Mucosa of rectum (tissue), 2 donors: ENCODE measurements at regions not wholly inside any gene's neighbourhood (a gene's known extent, or its start where the extent isn't known, plus 50 kb on each side); places are given as distances from the start of the nearest gene placed in this dataset.

Experiments
- H3K27ac ChIP-seq, 2 donors: one replicate each; pipeline ENCODE4 v1.7.0; 2013; ENCODE audit warnings: inconsistent platforms in 2 of 2, low read depth in 2 of 2, low read length in 2 of 2
- H3K27me3 ChIP-seq, 2 donors: one replicate each; pipeline ENCODE4 v1.7.0; 2013; ENCODE audit warnings: low read length in 2 of 2; ENCODE audit not compliant: control insufficient read depth in 2 of 2, insufficient read depth in 2 of 2
- H3K36me3 ChIP-seq, 2 donors: one replicate each; pipeline ENCODE4 v1.7.0; 2013; ENCODE audit warnings: low read length in 2 of 2; ENCODE audit not compliant: control insufficient read depth in 2 of 2, insufficient read depth in 2 of 2
- H3K4me1 ChIP-seq, 2 donors: one replicate each; pipeline ENCODE4 v1.7.0; 2013; ENCODE audit warnings: low read length in 2 of 2, mild to moderate bottlenecking in 1 of 2; ENCODE audit not compliant: control insufficient read depth in 2 of 2, insufficient read depth in 2 of 2
- H3K4me3 ChIP-seq, 2 donors: one replicate each; pipeline ENCODE4 v1.7.0; 2013; ENCODE audit warnings: low read length in 2 of 2
- H3K9ac ChIP-seq, 2 donors: one replicate each; pipeline ENCODE4 v1.7.0; 2013; ENCODE audit warnings: low read length in 2 of 2, low read depth in 1 of 2, mild to moderate bottlenecking in 1 of 2
- H3K9me3 ChIP-seq, 2 donors: one replicate each; pipeline ENCODE4 v1.7.0; 2013; ENCODE audit warnings: low read length in 2 of 2; ENCODE audit not compliant: control insufficient read depth in 2 of 2
- donor health status: healthy.
- donor health status: Normal muscosa, but diverticular disease.

DNA sequence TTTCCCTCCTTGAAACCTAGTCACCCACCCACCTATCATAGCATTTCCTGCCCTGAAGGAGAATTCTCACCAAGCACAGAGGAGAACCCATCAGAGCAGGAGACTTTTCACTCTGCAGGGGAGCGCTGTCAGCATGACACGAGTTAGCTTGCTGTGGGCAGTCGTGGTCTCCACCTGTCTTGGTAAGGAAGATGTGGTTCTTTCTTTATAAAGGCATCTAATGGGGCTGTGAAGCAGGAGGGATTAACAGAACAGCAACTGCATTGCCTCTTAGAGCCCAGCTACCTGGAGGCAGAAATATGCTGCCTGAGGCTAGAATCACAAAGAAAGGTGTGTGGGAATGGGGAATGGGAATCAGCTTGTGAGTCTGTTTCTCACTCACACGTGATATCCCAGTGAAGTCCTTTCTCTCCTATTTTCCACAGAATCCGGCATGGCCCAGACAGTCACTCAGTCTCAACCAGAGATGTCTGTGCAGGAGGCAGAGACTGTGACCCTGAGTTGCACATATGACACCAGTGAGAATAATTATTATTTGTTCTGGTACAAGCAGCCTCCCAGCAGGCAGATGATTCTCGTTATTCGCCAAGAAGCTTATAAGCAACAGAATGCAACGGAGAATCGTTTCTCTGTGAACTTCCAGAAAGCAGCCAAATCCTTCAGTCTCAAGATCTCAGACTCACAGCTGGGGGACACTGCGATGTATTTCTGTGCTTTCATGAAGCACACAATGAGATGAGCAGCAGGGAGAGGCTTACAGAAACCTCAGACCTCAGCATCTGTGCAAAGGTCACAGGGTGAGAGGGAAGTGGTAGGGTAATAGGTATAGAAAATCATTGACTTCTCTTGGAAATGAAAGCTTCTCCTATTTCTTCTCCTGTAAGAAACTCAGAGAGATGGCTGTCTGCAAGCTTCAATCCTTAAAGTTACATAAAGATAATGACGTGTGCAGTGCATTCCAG lies 316.9 kb downstream of the DAD1 start:
- no peaks in the 10 kb centered on the region for H3K27me3 ChIP-seq
- peaks cover 0 to 5% of the 10 kb centered on the region in 2 donors for H3K4me1 ChIP-seq
- no peak overlapping the region for H3K9ac ChIP-seq
- H3K27ac ChIP-seq = no peak overlapping the region
- no peaks in the 10 kb centered on the region for H3K9me3 ChIP-seq
- no peaks in the 10 kb centered on the region for H3K36me3 ChIP-seq
- no peak overlapping the region for H3K4me3 ChIP-seq

DNA sequence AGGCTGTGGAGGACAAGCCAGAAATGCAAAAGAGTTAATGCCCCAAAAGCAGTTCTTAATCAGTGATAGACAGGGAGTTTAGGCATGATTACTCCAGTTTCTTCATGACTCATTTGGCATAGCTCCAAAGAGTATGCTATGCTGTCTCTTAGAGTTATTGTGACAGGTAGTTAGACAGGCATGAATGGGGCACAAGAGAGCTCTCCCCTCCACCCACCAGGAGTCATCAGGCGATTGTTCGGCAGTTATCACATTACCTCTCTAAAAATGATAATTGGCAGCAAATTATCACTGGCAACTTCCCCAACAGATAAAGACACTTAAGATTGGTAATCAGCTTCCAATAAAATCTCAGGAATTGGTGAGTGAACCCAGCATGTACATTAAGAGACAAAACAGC lies 320.1 kb downstream of the DAD1 start:
- Histone ChIP-seq H3K4me3 (no peak overlapping the region), H3K27me3 (no peaks in the 10 kb centered on the region), H3K36me3 (no peaks in the 10 kb centered on the region), H3K9me3 (no peaks in the 10 kb centered on the region), H3K9ac (no peak overlapping the region), H3K27ac (no peak overlapping the region), H3K4me1 (peaks cover 0 to 5% of the 10 kb centered on the region in 2 donors)

DNA sequence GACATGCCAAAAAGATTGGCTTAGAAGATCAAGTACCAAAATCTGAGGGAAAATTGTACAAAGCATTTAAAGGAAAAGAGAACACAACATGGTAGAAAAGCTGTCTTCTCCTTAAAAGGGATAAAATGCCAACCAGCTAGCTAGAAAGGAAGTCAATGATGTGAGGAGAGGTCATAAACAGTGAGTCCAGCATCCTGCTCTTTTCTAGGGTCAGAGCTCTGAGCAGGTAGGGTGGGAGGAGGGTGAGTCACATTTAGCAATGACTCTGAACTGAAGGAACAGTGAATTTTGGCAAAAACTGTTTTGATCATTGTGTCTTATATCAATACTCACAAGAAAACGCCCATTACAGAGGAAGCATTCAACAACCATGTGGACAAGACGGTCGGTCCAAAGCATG lies 322.3 kb downstream of the DAD1 start:
- Histone ChIP-seq H3K27ac (no peak overlapping the region), H3K27me3 (no peaks in the 10 kb centered on the region), H3K36me3 (no peaks in the 10 kb centered on the region), H3K4me1 (peaks cover 0 to 5% of the 10 kb centered on the region in 2 donors), H3K9ac (no peak overlapping the region), H3K4me3 (no peak overlapping the region), H3K9me3 (no peaks in the 10 kb centered on the region)

DNA sequence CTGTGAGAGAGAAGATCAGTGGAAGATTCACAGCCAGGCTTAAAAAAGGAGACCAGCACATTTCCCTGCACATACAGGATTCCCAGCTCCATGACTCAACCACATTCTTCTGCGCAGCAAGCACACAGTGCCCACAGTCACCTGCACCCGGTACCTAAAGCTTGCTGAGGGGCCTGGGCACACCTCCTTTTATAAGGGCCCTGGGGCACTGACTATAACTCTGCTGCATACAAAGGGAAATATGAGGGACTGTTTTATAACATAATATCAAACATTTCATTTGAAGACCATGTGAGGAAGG lies 322.9 kb downstream of the DAD1 start:
- H3K4me3 ChIP-seq = no peak overlapping the region
- no peak overlapping the region for H3K9ac ChIP-seq
- H3K27me3 ChIP-seq = no peaks in the 10 kb centered on the region
- H3K9me3 ChIP-seq = no peaks in the 10 kb centered on the region
- H3K4me1 ChIP-seq = peaks cover 0 to 5% of the 10 kb centered on the region in 2 donors
- no peak overlapping the region for H3K27ac ChIP-seq
- no peaks in the 10 kb centered on the region for H3K36me3 ChIP-seq

DNA sequence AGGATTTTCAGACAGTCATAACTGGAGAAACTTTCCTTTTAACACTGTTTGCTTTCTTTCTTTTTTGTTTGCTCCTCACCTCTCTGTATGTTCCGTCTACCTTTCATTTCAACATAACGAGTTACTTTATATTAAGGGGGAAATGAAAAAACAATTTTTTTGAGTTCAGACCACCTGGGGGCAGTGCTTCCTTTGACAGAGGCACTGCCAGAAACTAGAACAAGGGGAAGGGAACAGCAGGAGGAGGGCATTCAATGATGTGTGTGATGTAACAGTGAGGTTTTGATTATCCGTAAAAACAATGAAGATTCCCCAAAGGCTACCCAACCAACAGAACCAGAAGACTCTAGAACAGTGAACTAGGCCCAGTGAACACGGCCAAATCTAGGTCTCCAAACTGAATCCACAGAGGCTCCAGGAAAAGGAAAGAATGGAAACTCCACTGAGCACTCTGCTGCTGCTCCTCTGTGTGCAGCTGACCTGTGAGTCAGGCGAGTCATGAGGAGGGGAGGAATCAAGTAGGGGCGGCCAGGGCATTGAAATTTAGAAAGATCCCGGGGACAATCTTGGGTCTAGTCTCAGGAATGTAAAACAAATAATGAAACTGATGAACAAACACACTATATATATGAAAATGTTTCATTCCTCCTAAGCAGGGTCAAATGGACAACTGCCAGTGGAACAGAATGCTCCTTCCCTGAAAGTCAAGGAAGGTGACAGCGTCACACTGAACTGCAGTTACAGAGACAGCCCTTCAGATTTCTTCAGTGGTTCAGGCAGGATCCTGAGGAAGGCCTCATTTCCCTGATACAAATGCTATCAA lies 323.5 kb downstream of the DAD1 start:
- Histone ChIP-seq H3K9ac (no peak overlapping the region), H3K36me3 (no peaks in the 10 kb centered on the region)

DNA sequence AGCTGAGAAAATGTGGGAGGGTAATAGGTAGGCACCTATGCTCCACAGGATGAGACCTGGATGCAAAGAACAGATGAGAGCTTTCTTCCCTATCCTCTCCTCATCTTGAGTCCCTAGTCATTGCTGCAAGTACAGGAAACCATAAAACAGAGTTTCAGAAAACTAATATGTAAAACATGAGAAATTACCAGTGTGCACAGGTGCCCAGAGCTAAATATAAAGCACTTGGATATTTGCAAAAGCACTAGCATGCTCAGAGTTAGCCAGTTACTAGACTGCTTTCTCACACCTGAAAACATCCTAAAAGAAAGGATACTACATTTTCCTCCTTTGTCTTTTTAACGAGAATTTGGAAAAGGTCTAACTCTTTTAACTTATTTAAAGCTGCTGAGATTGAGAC lies 324.3 kb downstream of the DAD1 start:
- H3K27ac ChIP-seq = no peak overlapping the region

More for the DNA sequence above, 323.5 kb downstream of the DAD1 start:
- Histone ChIP-seq H3K27me3 (no peaks in the 10 kb centered on the region), H3K27ac (no peak overlapping the region), H3K4me3 (no peak overlapping the region), H3K9me3 (no peaks in the 10 kb centered on the region), H3K4me1 (peaks cover 0 to 5% of the 10 kb centered on the region in 2 donors)

DNA sequence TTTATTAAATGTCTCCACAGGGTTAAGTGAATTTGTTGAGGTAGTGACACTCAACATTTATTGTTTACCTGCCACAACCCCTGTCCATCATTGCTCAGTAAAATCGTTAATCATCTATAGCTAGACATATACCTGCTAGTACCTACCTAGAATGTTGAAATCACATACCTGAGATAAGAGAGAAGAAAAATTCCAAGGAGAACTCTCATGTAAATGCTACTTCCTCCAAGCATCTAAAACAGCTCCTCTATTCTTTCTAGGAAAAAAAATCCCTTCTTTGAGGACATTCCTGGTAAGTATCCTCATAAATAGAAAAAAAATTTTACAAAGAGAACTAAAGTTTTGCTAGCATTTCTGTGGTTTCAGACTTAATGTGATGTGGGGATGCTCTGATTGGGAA lies 325.1 kb downstream of the DAD1 start:
- no peaks in the 10 kb centered on the region for H3K27me3 ChIP-seq
- no peak overlapping the region for H3K9ac ChIP-seq
- H3K36me3 ChIP-seq = no peaks in the 10 kb centered on the region
- H3K4me3 ChIP-seq = no peak overlapping the region
- peaks cover 0 to 4% of the 10 kb centered on the region in 2 donors for H3K4me1 ChIP-seq
- H3K27ac ChIP-seq = no peak overlapping the region
- H3K9me3 ChIP-seq = no peaks in the 10 kb centered on the region

More for the DNA sequence above, 324.3 kb downstream of the DAD1 start:
- Histone ChIP-seq H3K9me3 (no peaks in the 10 kb centered on the region), H3K4me1 (peaks cover 0 to 5% of the 10 kb centered on the region in 2 donors), H3K4me3 (no peak overlapping the region), H3K36me3 (no peaks in the 10 kb centered on the region), H3K27me3 (no peaks in the 10 kb centered on the region), H3K9ac (no peak overlapping the region)

DNA sequence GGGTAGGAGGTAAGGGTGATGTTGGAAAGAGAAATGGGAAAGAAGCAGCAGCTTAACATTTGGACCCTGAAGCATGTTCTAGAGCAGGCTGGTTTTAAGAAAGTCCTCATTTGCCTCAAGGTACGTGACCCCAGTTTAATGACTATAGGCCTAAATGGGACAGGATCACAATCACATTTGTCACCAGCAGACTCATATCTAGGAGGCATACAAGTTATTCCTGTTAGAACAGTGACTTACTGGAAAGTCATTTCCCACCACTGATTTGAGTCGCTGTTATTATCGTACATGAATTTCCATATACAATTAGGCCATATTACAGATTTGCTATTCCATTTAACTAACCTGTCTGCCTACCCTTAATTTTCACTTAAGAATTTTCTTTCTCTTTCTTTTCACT lies 326.1 kb downstream of the DAD1 start:
- no peaks in the 10 kb centered on the region for H3K36me3 ChIP-seq
- no peak overlapping the region for H3K9ac ChIP-seq
- no peak overlapping the region for H3K4me3 ChIP-seq
- H3K9me3 ChIP-seq = no peaks in the 10 kb centered on the region
- no peaks in the 10 kb centered on the region for H3K27me3 ChIP-seq
- no peak overlapping the region for H3K27ac ChIP-seq
- H3K4me1 ChIP-seq = no peaks in the 10 kb centered on the region

DNA sequence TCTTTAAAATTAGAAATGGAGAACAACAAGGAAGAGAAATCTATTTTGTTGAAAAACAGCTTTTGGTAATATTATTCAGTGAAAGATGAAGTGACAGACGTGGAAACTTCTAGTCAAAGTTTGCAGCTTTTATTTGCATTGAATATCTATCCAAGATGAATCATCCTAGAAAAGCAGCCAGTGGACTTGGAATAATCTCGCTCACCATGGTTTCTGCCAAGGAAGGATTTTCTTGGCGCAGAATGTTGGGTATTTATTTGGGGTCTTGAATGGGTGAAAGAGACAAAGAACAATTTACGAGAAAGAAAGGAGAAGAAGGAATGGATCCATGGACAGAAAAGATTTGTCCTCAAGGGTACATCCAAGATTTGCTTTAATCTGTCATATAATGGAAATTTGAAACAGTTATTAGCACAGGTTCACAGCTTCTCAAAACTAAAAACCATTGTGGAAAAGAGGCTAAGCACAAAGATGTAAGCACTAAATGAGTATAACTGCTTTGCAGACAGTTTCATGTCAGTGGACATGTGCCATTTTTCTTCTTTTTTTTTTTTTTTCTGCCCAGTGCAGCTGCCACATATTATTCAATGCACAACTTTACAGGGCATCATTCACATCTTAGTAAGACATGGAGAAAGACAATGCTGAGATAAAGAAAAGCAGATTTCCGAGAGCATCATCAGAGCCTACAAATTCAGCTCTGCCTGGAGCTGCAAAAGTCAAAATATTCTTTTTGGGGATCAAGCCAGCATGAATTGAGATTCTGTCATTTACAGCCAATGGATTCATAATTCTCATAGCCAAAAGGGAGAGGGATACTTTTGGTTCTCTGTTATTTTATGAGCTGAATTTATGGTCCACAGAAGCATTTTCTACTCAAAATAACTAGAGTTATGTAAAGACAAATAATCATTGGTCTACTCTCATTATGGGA lies 333.7 kb downstream of the DAD1 start:
- Histone ChIP-seq H3K27ac (no peak overlapping the region), H3K4me3 (no peak overlapping the region), H3K27me3 (no peaks in the 10 kb centered on the region), H3K9me3 (no peaks in the 10 kb centered on the region), H3K4me1 (no peaks in the 10 kb centered on the region), H3K9ac (no peak overlapping the region), H3K36me3 (no peaks in the 10 kb centered on the region)
